HG02610 (cell line): ENCODE measurements at regions not wholly inside any gene's neighbourhood (a gene's known extent, or its start where the extent isn't known, plus 50 kb on each side); places are given as distances from the start of the nearest gene placed in this dataset.

Experiments used
- ATAC-seq: cut with Tn5 transposase; IDR thresholded peaks from one replicate; pipeline ENCODE4 v1.9.1; 2021; ENCODE audit warnings: mild to moderate bottlenecking, moderate library complexity; ENCODE audit not compliant: unreplicated experiment

GRCh38 chr18:42683094-42683493, 432.4 kb downstream of the RIT2 start:
- ATAC-seq: no peak

GRCh38 chr18:42689310-42689709, 426.2 kb downstream of the RIT2 start:
- no peak for ATAC-seq
